ENCODE measurements at regions not wholly inside any gene's neighbourhood (a gene's known extent, or its start where the extent isn't known, plus 50 kb on each side); places are given as distances from the start of the nearest gene placed in this dataset.

GRCh38 chr4:133920236-133920635, 281.4 kb downstream of the PABPC4L start:
- Histone ChIP-seq H3K4me2 (ENCODE audit: insufficient read depth, low read length) (no peak overlapping the region), H3K79me2 (ENCODE audit: control insufficient read depth, insufficient read depth, low read length) (no peaks in the 10 kb centered on the region), H3K4me1 (ENCODE audit: control insufficient read depth, extremely low read depth, insufficient read depth, low read length) (no peaks in the 10 kb centered on the region), H3K27ac (ENCODE audit: insufficient read depth, low read depth, low read length) (no peak overlapping the region), H2AFZ (ENCODE audit: low read depth, low read length) (no peak overlapping the region), H3K9me1 (replicated peaks; ENCODE audit: control insufficient read depth, extremely low read depth, insufficient read depth, low read length) (no peaks in the 10 kb centered on the region), H3K9ac (replicated peaks; ENCODE audit: extremely low read depth, insufficient read depth, low read length) (no peak overlapping the region), H4K20me1 (replicated peaks; ENCODE audit: control insufficient read depth, extremely low read depth, insufficient read depth, low read length) (no peaks in the 10 kb centered on the region), H3K27me3 (ENCODE audit: control insufficient read depth in 2 of 2, insufficient read depth in 2 of 2, low read length in 2 of 2) (no peaks in the 10 kb centered on the region), H3K36me3 (ENCODE audit: control insufficient read depth in 2 of 2, extremely low read depth in 1 of 2, insufficient read depth in 2 of 2, low read length in 2 of 2) (no peaks in the 10 kb centered on the region), H3K4me3 (replicated peaks in 1 of 3; ENCODE audit: insufficient read depth in 1 of 3, low read depth in 1 of 3, low read length in 3 of 3) (no peak overlapping the region), H3K9me3 (replicated peaks; ENCODE audit: control insufficient read depth, insufficient read depth, low read length) (no peaks in the 10 kb centered on the region)
- no peak for DNase-seq (ENCODE audit: low read depth, low spot score)
- ChIA-PET CTCF (no interaction called here), POLR2A (no interaction called here)
- FAIRE-seq, result no peak
- dilution Hi-C loops (cut with MboI; ENCODE audit: extremely low pct_ligation_motif_present, low sequenced_read_pairs), result no loop called here
- TF ChIP-seq POLR2A (IDR thresholded peaks at IDR 0.05; ENCODE audit: low read depth, low read length) (no peak), CTCF (IDR thresholded peaks at IDR 0.05; ENCODE audit: extremely low read depth in 1 of 2, insufficient read depth in 1 of 2, low read depth in 1 of 2, low read length in 2 of 2) (no peak), EZH2 (IDR thresholded peaks at IDR 0.05; ENCODE audit: borderline replicate concordance, low read depth, low read length, severe bottlenecking) (no peak), POLR2AphosphoS5 (IDR thresholded peaks at IDR 0.05; ENCODE audit: insufficient read depth, low read depth, low read length) (no peak), MAX (IDR thresholded peaks at IDR 0.05; ENCODE audit: insufficient read depth, insufficient read length) (no peak), MYC (IDR thresholded peaks at IDR 0.05; ENCODE audit: low read depth, low read length) (no peak), GATA2 (IDR thresholded peaks at IDR 0.05; ENCODE audit: insufficient read depth, insufficient read length, low read depth, low read length) (no peak), FOS (IDR thresholded peaks at IDR 0.05; ENCODE audit: borderline replicate concordance, insufficient read depth, low read length) (no peak), JUN (IDR thresholded peaks at IDR 0.05; ENCODE audit: borderline replicate concordance, insufficient read depth, insufficient read length, low read depth) (no peak)
- intact Hi-C loops (cut with micrococcal nuclease), result no loop called here
- no TSS peak for BruUV-seq (replicated peaks)
